GM18951 (cell line): ENCODE measurements at regions not wholly inside any gene's neighbourhood (a gene's known extent, or its start where the extent isn't known, plus 50 kb on each side); places are given as distances from the start of the nearest gene placed in this dataset.
"Not testable (repeated sequence)": the region's sequence is repeated elsewhere in the genome, so short reads cannot be mapped to it uniquely, and the experiment has no call there.

Experiments
- POLR2A ChIP-seq: IDR thresholded peaks from 4 replicates; pipeline ENCODE4 v1.6.1; 2011; ENCODE audit warnings: mild to moderate bottlenecking; ENCODE audit not compliant: insufficient read length, insufficient read depth; ENCODE audit errors: extremely low read depth
- in situ Hi-C: fragments of 300-500 bp; cut with MboI; formaldehyde crosslinking; loops from one replicate; pipeline ENCODE4 v1.12.0; 2022; ENCODE audit warnings: low sequenced_read_pairs, mixed read lengths, inconsistent platforms; ENCODE audit not compliant: unreplicated experiment

GRCh38 chr4:137892134-137892533, 350.0 kb downstream of the SLC7A11 start:
- in situ Hi-C loops: no loop called here
- TF ChIP-seq POLR2A: no peak

GRCh38 chr4:137890812-137891211, 351.3 kb downstream of the SLC7A11 start:
- in situ Hi-C loops: no loop called here
- TF ChIP-seq POLR2A: no peak

DNA sequence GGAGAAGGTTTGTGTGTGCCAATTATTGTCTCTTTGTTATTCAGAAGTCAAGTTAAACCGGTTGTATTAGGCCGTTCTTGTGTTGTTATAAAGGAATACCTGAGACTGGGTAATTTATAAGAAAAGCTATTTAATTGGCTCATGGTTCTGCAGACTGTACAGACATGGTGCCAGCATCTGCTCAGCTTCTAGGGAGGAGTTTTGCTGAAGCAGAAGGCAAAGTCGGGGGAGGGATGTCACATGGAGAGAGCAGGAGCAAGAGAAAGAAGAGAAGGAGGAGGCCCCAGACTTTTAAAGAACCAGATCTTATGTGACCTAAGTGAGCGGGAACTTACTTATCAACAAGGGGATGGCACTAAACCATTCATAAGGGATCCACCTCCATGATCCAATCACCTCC, 349.3 kb upstream of the PCDH18 start:
- in situ Hi-C loops: no loop called here
- TF ChIP-seq POLR2A: no peak

- in situ Hi-C loops: not testable (repeated sequence)
Observed at GRCh38 chr4:137868067-137868466, 335.8 kb upstream of the PCDH18 start.

DNA sequence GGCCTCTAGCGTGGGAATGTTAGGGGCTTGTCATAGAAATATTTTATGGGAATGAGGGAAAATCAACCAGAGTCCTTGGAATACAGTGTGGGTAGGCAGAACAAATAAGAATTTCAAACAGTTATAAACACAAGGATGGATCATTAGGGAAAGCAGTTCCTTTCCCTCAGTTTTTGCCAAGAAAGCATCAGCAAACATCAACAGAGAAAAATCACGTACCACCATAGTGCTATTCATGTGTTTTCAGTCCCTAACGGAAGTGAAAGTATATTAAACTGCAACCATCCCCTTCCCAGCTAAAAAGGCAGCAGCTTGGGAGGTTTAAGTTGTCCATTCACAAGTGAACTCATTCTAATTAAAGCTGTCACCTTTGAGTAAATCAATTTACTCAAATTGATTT, 334.4 kb upstream of the PCDH18 start:
- in situ Hi-C loops: no loop called here
- TF ChIP-seq POLR2A: no peak

DNA sequence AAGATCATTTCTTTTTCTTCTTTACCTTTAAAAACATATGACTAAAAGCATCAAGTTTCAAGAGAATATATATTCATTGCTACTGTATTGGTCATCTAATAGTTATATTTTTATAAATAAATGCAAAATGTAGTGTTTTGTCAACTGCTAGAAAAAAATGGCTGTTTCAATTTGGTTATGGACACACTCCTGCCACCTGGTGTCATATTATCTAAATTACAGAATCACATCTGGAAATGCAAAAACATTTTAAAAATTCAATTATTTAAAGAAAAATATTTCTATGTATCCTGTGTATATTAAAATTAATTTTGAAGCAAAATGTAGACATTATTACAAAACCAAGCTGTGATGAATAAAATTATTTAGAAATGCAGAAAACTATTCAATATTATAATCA, 329.4 kb upstream of the PCDH18 start:
- in situ Hi-C loops: no loop called here
- no peak for TF ChIP-seq POLR2A

- in situ Hi-C loops: no loop called here
- TF ChIP-seq POLR2A: no peak
Observed at GRCh38 chr4:137853424-137853823, 321.1 kb upstream of the PCDH18 start.

- no peak for TF ChIP-seq POLR2A
- in situ Hi-C loops: no loop called here
Observed at GRCh38 chr4:137852326-137852725, 320.0 kb upstream of the PCDH18 start.

- in situ Hi-C loops: no loop called here
- no peak for TF ChIP-seq POLR2A
Observed at GRCh38 chr4:137851435-137851834, 319.1 kb upstream of the PCDH18 start.

DNA sequence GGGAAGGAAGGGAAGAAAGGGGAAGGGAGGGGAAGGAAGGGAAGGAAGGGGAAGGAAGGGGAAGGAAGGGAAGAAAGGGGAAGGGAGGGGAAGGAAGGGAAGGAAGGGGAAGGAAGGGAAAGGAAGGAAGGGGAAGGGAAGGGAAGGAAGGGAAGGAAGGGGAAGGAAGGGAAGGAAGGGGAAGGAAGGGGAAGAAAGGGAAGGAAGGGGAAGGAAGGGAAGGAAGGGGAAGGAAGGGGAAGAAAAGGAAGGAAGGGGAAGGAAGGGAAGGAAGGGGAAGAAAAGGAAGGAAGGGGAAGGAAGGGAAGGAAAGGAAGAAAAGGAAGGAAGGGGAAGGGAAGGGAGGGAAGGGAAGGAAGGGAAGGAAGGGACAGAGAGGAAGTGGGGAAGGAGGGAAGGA, 295.7 kb upstream of the PCDH18 start:
- in situ Hi-C loops: not testable (repeated sequence)

DNA sequence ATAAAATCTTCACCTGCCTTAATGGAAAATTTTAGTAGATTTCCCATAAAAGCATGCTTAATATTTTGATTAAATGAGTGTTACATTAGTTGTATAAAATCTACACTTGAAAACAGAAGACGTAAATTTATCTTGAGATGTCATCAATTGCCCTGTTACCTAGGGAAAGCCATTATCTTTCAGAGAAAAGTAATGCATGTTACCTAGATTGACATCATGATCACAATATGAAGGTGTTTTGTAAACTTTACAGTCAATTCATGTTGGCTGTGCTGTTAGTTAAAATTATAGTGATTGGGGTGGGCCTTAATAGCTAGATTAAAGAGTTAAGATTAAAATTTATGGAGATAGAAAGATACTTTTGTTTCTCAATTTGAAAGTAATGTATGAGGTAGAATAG, 293.2 kb upstream of the PCDH18 start:
- in situ Hi-C loops: no loop called here

GRCh38 chr4:137823007-137823406, 290.7 kb upstream of the PCDH18 start:
- no peak for TF ChIP-seq POLR2A
- in situ Hi-C loops: no loop called here

More for the DNA sequence above, 293.2 kb upstream of the PCDH18 start:
- TF ChIP-seq POLR2A: no peak

- TF ChIP-seq POLR2A: no peak
- in situ Hi-C loops: no loop called here
Observed at GRCh38 chr4:137819964-137820383, 287.7 kb upstream of the PCDH18 start.

GRCh38 chr4:137812258-137812657, 280.0 kb upstream of the PCDH18 start:
- in situ Hi-C loops: no loop called here

GRCh38 chr4:137806420-137806819, 274.1 kb upstream of the PCDH18 start:
- no peak for TF ChIP-seq POLR2A
- in situ Hi-C loops: no loop called here

More at GRCh38 chr4:137812258-137812657, 280.0 kb upstream of the PCDH18 start:
- no peak for TF ChIP-seq POLR2A

GRCh38 chr4:137804906-137805495, 272.7 kb upstream of the PCDH18 start:
- in situ Hi-C loops: no loop called here
- TF ChIP-seq POLR2A: no peak

DNA sequence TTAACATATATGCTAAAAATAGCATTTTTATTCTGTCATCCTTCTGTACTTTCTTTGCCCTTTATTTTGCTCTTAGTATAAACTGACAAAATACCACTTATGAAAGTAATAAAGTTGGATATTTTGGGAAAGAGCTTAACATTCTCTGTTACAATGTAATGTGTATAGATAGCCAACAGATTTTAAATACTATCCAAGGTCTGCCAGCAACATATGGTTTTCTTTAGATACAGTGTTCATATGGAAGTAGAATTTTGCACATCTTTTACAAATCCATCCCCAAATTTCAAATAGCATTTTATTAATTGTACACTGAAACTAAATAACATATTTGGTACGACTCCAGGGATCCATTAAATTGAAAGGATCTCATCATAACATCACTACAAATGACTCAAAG, 268.6 kb upstream of the PCDH18 start:
- in situ Hi-C loops: no loop called here
- TF ChIP-seq POLR2A: no peak
